Fibroblast of the aortic adventitia (primary cell): ENCODE measurements at regions not wholly inside any gene's neighbourhood (a gene's known extent, or its start where the extent isn't known, plus 50 kb on each side); places are given as distances from the start of the nearest gene placed in this dataset.

ENCODE experiments used
- DNase-seq: peaks from one replicate; pipeline ENCODE4 v3.0.0-alpha.2; 2010; ENCODE audit warnings: low read depth
- H3K4me3 ChIP-seq: 2 replicates; pipeline ENCODE4 v1.5.1; 2011; ENCODE audit warnings: low read depth, mild to moderate bottlenecking, control low read depth, low read length, moderate library complexity
- TF ChIP-seq, protein P1 (sequence below): IDR thresholded peaks from 2 replicates; pipeline ENCODE4 v1.5.1; 2011; ENCODE audit warnings: mild to moderate bottlenecking, low read length, control low read depth, inconsistent platforms; ENCODE audit not compliant: insufficient read depth

DNA sequence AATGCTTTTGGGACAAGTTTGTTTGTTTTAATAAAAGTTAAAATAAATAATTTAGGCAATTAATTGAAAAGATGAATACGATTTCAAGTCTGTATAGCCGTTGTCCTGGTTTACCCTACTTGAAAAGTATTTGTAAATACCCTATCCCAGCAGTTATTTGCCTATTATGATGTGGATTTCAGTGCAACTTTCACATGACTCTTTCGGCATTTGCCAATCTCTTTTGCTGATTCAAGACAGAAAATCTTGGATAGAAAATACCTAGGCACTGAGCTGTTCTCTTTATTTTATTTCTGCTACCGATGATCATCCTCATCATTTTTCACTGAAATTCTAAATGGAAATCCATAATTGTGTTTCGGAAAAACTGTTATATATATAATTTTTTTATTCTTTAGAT, 125.9 kb upstream of the FZD8 start:
- TF ChIP-seq, protein P1, sequence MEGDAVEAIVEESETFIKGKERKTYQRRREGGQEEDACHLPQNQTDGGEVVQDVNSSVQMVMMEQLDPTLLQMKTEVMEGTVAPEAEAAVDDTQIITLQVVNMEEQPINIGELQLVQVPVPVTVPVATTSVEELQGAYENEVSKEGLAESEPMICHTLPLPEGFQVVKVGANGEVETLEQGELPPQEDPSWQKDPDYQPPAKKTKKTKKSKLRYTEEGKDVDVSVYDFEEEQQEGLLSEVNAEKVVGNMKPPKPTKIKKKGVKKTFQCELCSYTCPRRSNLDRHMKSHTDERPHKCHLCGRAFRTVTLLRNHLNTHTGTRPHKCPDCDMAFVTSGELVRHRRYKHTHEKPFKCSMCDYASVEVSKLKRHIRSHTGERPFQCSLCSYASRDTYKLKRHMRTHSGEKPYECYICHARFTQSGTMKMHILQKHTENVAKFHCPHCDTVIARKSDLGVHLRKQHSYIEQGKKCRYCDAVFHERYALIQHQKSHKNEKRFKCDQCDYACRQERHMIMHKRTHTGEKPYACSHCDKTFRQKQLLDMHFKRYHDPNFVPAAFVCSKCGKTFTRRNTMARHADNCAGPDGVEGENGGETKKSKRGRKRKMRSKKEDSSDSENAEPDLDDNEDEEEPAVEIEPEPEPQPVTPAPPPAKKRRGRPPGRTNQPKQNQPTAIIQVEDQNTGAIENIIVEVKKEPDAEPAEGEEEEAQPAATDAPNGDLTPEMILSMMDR, result no peak
- DNase-seq, result peak; percentile 11
- H3K4me3 ChIP-seq, result no peak overlapping the region

DNA sequence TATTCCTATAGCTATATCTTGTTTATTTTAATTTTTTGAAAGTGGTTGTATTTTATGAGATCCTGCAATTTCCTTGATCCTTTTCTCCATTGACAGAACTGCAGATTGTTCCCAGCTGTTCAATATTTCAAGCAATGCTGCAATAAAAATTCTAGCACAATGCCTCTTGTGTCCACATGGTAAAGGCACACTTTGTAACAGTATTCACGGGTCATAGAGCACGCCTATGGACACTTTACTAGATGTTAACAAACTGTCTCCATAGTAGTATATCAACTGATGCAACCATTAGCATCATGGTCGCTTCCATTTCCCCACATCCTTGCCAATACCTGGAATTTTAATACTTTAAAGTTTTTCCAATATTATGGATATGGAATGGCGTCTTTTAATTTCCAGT, 123.9 kb upstream of the FZD8 start:
- H3K4me3 ChIP-seq, result no peak overlapping the region
- no peak for DNase-seq
- TF ChIP-seq, protein P1, result no peak

DNA sequence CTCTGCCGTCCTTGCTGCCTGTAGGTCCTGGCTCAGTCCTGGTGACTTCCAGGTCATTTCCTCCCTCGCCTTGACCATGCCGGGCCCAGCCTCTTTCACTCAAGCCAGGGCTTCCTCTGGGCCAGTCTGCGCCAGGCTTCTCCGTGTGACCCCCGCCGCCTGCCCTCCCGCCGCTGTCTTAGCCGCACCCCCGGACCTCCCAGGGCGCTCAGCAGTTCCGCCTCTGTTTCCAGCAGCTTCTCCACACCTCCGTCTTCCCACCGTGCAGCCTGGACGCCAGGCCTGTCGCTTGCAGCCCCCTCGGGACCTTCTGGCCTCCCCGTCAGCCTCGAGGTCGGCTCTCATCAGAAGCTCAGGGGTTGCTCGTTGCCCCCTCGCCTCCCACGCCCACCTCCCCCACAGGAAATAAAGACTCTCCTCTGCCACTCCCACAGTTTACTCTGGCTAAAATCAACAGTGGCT, 123.0 kb upstream of the FZD8 start:
- no peak overlapping the region for H3K4me3 ChIP-seq
- no peak for DNase-seq
- TF ChIP-seq, protein P1, result no peak

DNA sequence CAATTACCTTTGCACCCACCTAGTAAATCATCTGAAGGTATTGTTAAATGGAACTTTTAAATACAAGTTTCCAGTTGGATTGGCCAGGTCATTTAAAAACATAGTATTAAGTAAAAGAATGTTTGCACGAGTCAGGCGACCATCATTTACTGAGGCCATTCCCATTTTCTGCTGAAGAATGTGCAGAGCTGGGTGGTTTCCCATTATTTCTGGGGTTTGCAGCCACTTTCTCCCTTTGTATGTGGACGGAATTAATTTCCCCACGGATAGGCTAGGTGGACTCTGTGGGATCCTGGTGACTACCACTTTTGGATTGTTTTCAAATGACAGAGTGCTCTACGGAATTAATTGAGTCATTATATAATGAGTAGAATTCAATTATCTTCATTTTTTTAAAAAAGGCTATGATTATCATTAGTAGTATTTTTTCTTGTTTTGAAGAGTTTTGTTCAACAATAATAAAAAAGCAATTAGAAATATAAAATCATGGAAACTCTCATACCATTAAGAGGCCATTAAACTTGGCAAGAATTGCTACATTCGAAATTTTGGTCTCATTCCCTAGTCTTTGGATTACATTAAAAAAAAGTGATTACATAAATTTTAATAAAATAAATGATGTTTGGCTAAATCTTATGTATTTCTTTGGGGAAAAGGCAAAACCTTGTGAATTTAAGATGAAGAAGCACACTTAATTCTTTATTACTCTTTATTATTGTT, 120.4 kb upstream of the FZD8 start:
- TF ChIP-seq, protein P1, result no peak
- DNase-seq, result no peak

DNA sequence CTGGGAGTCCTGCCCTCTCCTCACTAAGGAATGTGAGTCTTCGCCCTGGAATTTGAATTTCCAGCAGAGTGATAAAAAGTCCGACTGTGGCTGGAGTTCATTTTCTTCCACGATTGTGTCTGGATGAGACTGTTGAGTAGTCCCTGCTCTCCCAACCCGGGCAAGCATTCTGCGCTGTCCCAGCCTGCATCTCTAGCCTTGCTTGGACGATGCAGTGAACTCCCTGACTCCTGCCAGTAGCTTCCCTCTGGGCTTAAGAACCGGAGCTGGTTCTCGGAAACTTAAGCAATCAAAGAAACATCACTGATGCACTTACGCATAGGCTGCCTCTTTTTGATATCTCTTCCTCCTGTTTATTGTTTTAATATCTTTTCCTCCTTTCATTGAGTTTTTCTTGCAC, 116.0 kb upstream of the FZD8 start:
- DNase-seq, result peak; percentile 89
- TF ChIP-seq, protein P1, result no peak
- H3K4me3 ChIP-seq, result no peak overlapping the region

More for the DNA sequence above, 120.4 kb upstream of the FZD8 start:
- no peak overlapping the region for H3K4me3 ChIP-seq

DNA sequence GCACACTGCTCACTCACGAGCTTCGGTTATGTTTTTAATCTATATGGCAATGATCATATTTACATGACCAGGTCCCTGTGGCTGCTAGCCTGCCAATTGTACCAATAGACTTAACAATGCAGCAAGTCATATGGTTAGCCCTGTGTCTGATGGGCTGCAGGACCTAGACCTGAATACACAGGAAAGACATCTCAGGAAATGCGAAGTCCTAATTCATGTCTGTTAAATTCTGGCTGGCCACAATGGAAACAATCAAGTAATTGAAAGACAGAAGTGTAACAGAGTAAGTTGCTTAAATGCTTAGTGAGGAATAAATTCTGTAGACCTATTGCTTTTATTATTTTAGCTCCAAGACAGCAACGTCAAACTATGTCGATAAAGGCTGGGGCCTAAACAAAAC, 112.4 kb upstream of the FZD8 start:
- no peak for DNase-seq
- no peak overlapping the region for H3K4me3 ChIP-seq
- TF ChIP-seq, protein P1, result no peak
